ENCODE measurements at regions not wholly inside any gene's neighbourhood (a gene's known extent, or its start where the extent isn't known, plus 50 kb on each side); places are given as distances from the start of the nearest gene placed in this dataset.

GRCh38 chr4:33395731-33396485 lies 2675.7 kb downstream of the PCDH7 start:
- H3K4me1 ChIP-seq (replicated peaks in 1 of 2), result no peaks in the 10 kb centered on the region
- no peaks in the 10 kb centered on the region for H3K9me3 ChIP-seq (replicated peaks in 1 of 3)
- intact Hi-C loops (cut with DNase I), result no loop called here
- no peak for DNase-seq
- TF ChIP-seq POLR2A (IDR thresholded peaks at IDR 0.05), result no peak
- no peak for TF ChIP-seq CTCF (IDR thresholded peaks at IDR 0.05)
- no peaks in the 10 kb centered on the region for H3K27me3 ChIP-seq
- no peak overlapping the region for H3K4me3 ChIP-seq
- H3K36me3 ChIP-seq (replicated peaks in 1 of 2), result no peaks in the 10 kb centered on the region
- H3K27ac ChIP-seq, result no peak overlapping the region

GRCh38 chr4:33400504-33400903 lies 2680.3 kb downstream of the PCDH7 start:
- Histone ChIP-seq H3K4me1 (replicated peaks in 1 of 2) (no peaks in the 10 kb centered on the region), H3K27ac (no peak overlapping the region), H3K9me3 (replicated peaks in 1 of 3) (no peaks in the 10 kb centered on the region), H3K36me3 (replicated peaks in 1 of 2) (no peaks in the 10 kb centered on the region), H3K4me3 (no peak overlapping the region), H3K27me3 (no peaks in the 10 kb centered on the region)
- intact Hi-C loops (cut with DNase I), result no loop called here
- TF ChIP-seq CTCF (IDR thresholded peaks at IDR 0.05) (no peak), POLR2A (IDR thresholded peaks at IDR 0.05) (no peak)
- no peak for DNase-seq
- WGBS, 4 donors, result 89 to 92% (median 90%) methylated on average over 8 to 11 of the region's 11 CpGs

- Histone ChIP-seq H3K4me1 (replicated peaks in 1 of 2) (no peaks in the 10 kb centered on the region), H3K9me3 (replicated peaks in 1 of 3) (no peaks in the 10 kb centered on the region), H3K27ac (no peak overlapping the region), H3K36me3 (replicated peaks in 1 of 2) (no peaks in the 10 kb centered on the region), H3K27me3 (no peaks in the 10 kb centered on the region), H3K4me3 (no peak overlapping the region)
- TF ChIP-seq POLR2A (IDR thresholded peaks at IDR 0.05), result no peak
- no peak for TF ChIP-seq CTCF (IDR thresholded peaks at IDR 0.05)
- intact Hi-C loops (cut with DNase I), result no loop called here
- 71 to 83% (median 74%) methylated on average over 2 of the region's 2 CpGs for WGBS, 4 donors
- DNase-seq, result no peak
These were observed 2687.3 kb downstream of the PCDH7 start for GRCh38 chr4:33407496-33407895.

- H3K4me3 ChIP-seq, result no peak overlapping the region
- intact Hi-C loops (cut with DNase I), result no loop called here
- H3K27me3 ChIP-seq, result no peaks in the 10 kb centered on the region
- no peak overlapping the region for H3K27ac ChIP-seq
- H3K36me3 ChIP-seq (replicated peaks in 1 of 2), result no peaks in the 10 kb centered on the region
- WGBS, 4 donors, result 62 to 79% (median 68%) methylated on average over 1 of the region's 1 CpG
- no peaks in the 10 kb centered on the region for H3K4me1 ChIP-seq (replicated peaks in 1 of 2)
- H3K9me3 ChIP-seq (replicated peaks in 1 of 3), result peaks cover 0 to 3% (median 0%) of the 10 kb centered on the region in 3 donors
- DNase-seq, result no peak
- TF ChIP-seq POLR2A (IDR thresholded peaks at IDR 0.05), result no peak
- TF ChIP-seq CTCF (IDR thresholded peaks at IDR 0.05), result no peak
These were observed 2691.0 kb downstream of the PCDH7 start for GRCh38 chr4:33411182-33411581.

Data from adrenal gland (tissue), 9 donors.